Dedifferentiated amniotic fluid mesenchymal stem cell (primary cell): ENCODE measurements at regions not wholly inside any gene's neighbourhood (a gene's known extent, or its start where the extent isn't known, plus 50 kb on each side); places are given as distances from the start of the nearest gene placed in this dataset.
A peak's percentile ranks its signal among the peaks of the same experiment; 100 is the strongest.
"Not testable (repeated sequence)": the region's sequence is repeated elsewhere in the genome, so short reads cannot be mapped to it uniquely, and the experiment has no call there.

ENCODE experiments used
- DNase-seq: peaks from one replicate; pipeline ENCODE4 v3.0.0-alpha.2; 2016; ENCODE audit errors: extremely low spot score

DNA sequence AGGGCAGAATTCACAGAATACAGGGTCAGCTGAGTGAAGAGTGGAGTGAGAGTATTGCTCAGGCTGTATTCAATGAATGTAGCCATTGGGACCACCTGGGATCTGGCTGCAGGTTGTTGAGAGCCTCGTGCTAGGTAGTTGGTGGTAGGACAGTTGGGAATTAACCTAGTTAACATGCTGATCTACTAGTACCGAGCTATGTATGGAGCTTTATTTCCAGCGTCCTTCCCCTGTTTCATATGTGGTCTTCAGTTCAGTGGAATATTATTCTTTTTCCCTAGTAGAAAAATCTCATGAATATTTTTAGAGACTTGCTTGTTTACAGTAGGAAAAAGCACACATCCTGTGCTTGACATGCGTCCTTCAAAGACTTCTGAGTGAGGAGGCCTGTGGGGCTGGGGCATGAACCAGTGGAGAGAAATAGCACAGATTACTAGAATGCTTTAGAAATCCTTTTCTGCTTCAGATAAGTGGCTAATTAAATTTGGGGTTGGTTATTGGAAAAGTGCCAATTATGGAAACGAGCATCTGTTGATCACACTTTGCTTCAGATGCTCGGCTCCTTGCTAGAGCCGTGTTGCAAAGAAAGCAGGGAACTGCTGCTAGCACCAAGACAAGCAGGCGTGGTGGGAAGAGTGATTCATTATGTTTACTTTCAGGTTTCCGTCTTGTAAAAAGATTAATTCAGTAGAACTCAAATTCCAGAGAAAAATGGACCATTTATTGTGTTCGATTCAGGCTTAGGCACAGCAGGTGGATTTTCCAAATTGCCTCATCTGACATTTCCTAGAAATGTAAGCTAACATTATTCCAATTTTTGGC lies 53.6 kb downstream of the ARF6 start:
- peak; percentile 55 for DNase-seq

DNA sequence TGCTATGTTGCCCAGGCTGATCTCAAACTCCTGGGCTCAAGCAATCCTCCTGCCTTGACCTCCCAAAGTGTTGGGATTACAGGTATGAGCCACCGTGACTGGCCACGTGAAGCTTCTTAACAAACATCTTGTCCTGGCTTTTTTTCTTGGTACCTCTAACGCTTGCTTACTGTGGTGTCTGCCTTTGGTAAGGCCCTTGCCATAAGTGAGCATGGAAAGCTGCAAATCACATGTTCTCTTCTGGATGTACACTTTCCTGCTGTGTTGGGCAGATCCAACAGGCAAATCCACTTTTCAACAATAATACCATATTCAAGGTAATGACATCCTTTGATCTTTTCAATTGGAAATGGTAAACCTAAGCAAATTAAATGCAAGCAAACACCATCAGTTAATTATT lies 54.6 kb downstream of the ARF6 start:
- DNase-seq, result no peak

DNA sequence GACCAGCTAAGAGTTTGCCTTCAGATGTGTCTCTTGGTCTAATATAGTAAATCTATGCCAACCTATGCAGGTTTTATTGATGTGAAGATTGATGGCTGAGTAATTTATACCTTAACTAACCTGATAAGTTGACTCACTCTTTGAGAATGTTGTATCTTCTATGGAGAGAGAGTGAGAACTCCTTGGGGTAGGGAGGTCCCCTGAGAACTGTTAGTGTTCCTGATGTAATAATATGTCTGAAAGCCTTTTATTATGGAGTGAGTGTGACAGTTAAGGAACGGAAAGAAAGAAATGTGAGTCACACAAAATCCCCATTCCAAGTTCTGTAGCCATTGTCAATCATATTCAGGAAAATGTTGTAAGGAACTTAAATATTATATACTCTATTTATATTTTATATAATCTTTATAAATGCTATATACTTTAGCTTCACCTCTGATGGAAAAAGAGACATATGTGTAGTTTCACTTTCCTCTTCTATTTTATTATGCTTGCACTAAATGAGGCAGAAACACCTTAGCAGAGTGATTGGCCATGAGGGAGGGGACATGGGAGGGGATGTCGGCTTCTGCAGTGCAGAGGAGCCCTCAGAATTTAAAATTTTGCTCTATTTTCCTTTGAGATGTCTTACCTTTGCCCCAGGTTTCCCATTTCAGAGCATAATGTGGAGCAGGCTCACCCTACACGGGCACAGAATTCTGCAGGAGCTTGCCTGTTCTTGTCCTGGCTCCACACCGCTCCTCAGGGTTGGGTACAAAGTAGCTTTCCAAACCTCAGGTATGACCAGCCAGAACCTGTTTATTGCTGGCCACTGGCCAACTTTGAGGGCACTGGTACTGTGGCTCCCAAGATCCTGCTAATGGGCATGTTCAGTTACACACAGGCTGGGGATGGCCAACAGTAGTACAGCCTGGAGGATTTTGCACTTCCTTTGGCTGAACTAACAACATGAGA lies 57.7 kb downstream of the ARF6 start:
- no peak for DNase-seq

DNA sequence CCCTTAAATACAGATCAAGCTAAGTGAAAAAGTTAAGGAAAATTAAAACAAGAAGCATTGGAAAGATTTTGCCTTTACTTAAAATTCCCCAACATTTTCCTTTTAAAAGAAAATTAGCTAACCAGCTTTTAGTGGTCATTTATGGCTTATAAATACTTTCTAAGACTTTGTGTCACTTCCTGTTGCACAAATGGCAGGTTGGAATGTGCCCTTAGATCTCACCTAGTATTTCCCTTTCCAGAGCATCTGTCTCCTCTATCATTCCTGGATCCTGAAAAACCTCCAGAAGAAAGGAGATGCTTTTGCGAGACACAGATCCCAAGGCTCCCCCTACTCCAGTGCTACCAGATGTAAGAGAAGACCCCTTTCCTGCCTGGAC lies 58.3 kb downstream of the ARF6 start:
- DNase-seq, result no peak

DNA sequence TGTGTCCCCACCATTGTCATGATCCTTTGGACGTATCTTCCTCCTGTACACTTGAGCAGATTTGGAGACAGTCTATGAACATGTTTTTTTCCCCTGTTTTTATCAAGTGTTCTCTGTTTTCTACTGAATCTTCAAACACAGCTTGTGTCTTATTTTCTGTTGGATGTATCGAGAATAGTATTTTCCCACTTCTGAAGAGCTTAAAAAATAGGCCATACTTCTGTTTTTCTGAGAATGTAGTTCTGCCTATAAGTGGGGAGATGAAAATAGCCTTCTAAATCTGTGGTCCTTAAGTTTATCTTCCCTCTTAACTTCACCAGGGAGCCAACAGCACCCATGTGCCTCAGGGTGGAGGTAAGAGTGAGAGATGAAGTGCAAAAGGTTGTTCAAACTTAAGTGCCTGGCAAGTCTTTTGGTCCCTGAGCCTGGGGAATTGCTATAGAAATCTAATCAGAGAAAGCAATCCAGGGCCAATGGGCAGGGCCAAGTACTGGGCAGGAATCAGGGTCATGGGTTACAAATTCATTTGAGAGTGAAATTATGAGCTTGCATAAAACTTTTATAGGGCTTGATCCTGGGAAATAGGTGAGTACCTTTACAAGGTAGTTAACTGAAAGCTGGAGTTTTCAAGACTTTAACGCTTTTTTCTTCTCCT lies 58.9 kb downstream of the ARF6 start:
- DNase-seq, result no peak

DNA sequence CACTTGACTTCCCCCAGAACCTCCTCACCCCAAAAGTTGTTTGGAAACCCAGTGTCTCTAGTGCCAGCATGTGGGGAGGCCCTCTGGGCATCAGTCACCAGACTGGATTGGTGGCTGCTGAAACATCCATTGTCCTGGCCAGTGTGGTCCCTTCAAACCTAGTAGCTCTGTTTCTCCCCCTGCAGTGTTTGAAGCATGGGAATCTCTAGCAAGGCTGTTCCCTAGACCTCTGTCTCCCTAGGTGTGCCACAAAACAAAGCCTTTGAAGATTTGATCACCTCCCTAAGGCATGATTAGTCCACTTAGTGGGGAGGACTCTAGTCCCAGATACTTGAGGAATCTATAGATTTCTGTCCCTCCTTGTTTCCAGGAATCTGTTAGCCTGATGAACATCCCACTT lies 60.3 kb downstream of the ARF6 start:
- no peak for DNase-seq

DNA sequence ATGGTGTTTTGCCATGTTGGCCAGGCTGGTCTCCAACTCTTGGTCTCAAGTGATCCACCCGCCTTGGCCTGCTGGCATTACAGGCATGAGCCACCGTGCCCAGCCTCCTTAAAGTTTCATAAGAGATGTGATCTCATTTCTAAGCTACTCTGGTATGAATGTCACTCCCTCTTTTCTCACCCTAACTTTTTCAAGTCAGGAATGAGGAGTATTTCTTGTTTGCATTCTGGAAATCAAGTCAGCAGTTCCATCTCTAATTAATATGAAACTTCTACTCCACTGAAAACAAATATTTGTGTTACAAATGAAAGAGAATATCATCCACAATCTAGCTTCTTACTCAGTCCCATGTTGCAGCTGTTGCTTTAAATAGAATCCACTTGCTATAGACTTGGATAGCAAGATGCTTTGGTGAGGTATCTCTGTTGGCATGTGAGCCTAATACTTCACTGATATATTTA lies 61.3 kb downstream of the ARF6 start:
- peak; percentile 68 for DNase-seq

DNA sequence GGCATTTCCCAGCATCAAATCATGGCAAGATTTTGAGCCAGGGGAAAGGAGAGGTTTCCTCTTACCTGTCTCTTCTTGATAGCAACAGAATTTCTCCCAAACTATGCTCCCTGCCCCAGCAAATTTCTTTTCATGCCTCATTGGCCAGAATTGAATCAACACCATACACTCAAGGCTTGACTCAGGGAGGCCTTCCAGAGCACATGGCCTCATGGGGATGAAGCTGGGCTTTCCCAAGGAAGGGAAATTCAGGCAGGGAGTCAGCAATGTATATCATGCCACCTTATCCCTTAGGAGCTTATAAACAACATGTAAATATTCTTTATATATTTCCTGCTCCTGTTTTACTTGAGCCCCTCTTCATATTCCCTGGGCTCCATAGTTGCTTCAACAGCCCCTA lies 62.1 kb downstream of the ARF6 start:
- DNase-seq, result no peak

DNA sequence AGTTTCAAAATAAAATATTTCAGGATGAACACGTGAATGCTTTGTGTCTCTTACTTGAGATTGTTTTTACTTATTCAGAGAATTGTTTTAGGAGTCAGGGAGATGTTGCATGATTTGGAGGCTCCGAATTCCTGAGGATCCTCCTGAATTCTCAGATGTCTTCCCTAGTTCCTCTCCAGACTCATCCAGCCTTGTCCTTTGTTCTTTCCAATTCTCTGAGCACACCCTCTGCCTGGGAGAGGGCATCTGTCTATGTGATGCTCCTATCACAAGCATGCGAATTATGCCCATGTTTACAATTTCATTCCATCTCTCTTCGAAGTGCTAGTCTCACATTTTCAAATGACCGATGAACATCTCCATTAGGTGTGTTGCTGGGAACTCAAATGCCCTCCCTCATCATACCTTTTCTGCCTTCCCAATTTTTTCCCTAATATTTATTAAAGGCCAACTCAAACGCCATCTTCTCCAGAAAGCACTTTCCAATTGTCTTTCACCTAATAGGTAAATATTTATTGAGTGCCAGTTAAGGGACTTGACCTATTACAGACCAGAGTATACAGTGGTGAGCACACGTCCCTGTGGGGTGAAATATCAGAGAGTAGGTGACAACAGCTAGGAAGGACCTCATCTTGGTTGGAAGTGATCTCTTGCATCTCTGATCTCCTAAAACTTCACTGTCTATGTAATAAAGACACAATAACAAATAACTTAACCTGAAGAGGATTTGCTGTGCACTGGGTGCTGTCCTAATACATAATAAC lies 64.4 kb downstream of the ARF6 start:
- no peak for DNase-seq

DNA sequence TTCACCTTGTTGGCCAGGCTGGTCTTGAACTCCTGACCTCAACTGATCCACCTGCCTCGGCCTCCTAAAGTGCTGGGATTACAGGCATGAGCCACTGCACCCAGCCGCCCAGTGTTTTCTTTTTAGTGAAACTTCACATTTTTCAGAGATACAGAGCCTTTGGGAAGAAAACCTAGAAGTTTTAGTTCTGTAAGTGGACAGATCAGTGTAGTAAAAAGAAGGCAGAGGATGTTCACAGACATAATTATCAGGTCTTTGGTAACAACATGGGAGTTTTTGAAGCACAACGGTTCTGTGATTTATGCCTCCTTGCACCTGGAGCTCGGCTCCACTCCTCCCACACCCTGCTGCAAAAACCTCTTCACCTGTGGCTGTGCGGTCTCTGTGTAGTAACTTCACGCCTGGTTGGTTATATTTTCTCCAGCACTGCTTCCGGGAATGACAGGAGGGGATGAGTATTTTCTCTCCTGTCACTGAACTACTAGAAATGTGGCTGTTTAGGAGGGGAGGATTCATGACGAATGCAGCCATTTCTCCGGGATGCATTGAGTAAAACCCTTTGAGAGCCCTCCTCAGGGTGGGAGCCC lies 67.0 kb downstream of the ARF6 start:
- no peak for DNase-seq

DNA sequence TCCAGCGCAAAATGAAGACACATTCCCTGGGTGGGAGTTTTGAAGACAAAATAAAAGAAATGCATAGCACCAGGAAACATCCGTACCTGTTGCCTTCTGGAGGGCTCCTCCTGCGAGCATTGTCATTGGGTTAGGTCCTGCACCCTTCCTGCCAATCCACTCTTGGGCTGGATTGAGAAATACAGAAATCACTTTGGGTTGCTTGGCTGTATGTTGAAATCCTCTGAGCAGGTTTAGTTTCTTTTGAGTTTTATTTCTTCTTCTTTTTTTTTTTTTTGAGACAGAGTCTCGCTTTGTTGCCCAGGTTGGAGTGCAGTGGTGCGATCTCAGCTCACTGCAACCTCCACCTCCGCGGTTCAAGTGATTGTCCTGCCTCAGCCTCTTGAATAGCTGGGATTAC lies 67.6 kb downstream of the ARF6 start:
- no peak for DNase-seq

DNA sequence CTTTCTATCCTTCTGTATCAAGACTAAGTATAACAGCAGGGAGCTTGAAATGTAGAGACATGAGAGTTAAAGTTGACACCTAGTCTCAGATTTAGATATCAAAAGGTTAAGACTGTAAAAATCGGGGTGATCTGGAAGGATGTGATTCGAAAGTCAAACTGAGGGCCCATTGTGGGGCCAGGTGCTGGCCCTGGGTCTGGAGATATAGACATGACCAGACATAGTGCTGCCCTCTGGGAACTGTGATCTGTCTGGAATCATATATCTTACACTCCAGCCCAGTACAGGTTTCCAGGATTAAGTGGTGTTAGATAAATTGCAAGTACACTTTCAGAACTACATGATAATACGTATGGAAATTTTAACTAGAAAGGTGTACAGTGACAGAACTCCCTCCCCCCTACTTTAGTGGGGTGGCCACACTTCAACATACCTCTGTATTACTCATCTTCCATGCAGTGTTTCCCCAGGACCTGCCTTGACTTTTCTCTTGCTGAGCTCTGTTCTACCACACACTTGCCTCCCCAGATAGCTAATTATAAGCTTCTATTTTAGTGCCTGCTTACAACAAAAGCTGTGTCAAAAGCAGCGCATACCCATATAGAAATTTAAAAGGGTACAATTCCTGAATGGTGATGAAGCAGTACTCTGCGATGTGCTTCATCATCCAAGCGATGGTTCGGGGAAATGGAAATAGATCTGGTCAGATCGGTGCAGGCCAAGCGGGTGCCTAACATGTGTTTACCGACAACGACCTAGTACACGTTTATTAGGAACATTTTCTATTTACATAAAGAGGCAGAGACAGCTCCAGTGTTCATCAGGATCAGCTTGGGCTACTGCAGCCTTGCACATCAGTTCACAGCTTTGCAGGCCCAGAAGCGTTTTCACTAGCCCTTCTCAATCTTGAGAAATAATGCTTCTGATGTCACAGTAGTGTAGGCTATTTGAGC lies 68.7 kb downstream of the ARF6 start:
- no peak for DNase-seq

DNA sequence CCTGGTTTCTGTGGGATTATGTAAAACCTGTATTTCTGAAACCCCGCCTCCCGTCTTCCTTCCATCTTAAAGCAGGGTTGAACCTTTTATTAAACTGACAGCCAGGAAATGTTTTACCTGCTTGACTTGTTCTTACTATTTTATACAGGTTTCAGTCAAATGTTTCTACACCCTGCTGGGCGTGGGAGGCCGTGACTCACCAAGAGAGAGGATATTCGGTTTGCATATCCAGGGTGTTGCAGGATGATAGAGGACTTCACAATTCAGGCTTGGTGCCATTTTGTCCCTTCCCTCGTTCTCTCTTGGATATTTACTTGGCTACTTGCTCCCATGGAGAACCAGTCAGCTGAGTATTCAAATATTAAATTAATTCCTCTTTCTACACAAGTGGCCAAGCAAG lies 69.7 kb downstream of the ARF6 start:
- no peak for DNase-seq

DNA sequence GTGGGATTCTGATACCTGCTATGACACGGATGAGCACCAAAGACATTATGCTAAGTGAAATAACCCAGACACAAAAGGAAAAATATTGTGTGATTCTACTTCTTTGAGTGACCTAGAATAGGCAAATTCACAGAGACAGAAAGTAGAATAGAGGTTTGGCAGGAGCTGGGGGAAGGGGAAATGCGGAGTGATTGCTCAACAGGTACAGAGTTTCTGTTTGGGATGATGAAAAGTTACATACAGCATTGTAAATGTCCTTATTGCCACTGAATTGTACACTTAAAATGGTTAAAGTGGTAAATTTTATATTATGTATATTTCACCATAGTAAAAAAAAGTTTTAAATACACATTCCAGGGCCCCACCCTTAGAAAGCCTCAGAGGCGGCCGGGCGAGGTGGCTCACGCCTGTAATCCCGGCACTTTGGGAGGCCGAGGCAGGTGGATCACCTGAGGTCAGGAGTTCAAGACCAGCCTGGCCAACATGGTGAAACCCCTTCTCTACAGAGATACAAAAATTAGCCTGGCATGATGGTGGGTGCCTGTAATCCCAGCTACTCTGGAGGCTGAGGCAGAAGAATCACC lies 72.3 kb downstream of the ARF6 start:
- not testable (repeated sequence) for DNase-seq

DNA sequence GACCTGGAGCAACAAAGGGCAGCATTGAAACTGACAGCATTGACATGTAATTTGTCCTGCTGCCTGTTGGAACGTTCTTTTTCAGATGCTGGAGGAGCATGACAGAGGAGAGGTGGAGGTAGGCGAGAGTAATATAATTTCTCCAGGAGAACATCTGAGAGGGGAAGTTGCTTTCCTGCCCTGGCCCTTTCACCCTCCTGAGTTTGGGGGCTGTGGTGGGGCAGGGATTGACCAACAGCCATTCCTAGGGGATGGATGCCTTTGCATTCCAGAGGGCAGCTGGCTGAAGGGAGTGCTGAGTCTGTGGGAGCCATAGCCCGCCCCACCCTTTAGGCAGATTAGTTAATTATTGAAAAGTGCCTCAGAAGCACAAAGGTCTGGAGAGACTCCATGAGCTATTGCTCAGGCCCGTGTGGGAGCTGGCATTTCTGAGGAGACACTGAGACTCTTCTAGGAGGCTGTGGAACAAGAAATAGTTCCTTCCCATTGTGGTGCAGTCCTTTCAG lies 73.5 kb downstream of the ARF6 start:
- DNase-seq, result peak; percentile 24

DNA sequence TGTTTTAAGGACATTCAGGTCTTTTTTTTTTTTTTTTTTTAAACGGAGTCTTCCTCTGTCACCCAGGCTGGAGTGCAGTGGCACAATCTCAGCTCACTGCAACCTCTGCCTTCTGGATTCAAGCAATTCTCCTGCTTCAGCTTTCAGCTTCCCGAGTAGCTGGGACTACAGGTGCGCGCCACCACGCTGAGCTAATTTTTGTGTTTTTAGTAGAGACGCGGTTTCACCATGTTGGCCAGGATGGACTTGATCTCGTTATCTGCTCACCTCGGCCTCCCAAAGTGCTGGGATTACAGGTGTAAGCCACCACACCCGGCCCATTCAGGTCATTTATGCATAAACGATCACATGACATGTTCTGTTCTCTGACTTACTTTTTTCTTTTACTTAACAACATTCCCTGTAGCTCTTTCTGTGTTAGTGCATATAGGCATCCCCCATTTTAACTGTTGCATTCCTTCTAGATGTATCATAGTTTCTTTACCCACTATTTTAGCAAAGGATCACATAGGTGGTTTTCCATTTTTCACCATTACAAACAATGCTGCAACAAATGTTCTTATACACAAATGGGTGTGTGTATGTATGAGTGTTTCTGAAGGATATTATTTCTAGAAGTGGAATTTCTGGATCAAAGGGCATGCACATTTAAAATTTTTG lies 74.2 kb downstream of the ARF6 start:
- DNase-seq, result no peak

DNA sequence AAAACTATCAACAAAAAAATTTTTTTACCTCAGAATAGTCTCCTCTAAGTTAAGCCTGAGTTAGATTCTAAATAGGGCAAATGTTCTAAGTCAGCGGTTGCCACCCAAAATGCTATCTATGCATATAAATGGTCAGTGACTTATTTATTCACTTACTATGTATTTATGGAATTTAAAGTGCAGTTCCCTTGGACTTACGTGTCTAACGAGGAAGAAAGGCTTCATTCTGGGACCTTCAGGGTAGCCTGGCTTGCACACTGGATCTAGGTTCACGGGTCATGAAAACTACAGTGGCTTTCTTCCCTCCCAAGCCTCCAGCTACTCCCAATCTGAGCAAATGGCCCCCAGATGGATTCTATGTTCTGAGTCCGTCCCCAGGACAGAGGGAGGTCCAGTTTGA lies 77.1 kb downstream of the ARF6 start:
- DNase-seq, result no peak

DNA sequence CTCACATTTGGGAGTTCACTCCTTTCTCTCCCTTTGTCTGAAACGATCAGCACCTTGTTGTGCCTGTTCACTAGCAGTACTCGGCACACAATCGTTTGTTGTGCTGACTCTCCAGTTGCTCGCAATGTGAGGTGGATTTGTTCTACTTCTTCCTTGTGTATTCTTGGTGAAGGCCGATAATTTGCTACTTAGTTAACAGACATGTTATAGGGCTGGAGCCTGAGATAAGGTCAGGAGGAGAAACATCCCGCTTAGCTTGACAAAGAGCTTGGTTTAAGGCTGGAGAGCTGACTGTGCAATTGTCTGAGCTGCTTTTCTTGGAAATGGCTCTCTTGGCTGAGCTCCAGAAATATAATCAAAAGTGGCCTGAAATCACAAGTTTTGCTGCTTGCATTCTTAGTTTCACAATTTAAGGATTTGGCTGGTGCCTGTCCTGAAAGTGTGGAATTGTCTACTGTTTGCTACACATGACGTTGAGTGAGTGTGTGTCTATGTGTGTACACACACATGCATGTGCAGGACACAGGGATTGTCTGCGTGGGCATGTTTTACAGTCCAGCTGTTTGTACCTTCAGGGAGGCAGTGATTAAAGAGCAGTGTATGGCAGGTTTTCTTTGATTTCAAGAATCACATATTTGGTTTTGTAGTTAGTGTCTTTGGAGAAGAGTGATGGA lies 77.7 kb downstream of the ARF6 start:
- DNase-seq, result peak; percentile 45
